Neutrophil (primary cell): ENCODE measurements at regions not wholly inside any gene's neighbourhood (a gene's known extent, or its start where the extent isn't known, plus 50 kb on each side); places are given as distances from the start of the nearest gene placed in this dataset.

Experiments
- H3K27ac ChIP-seq: fragments of 200-600 bp; sonication (generic); 2 replicates; pipeline ENCODE4 v1.5.1; 2016; ENCODE audit warnings: mild to moderate bottlenecking, moderate library complexity
- H3K27me3 ChIP-seq: fragments of 200-600 bp; sonication (generic); 2 replicates; pipeline ENCODE4 v1.6.0; 2016; ENCODE audit warnings: mild to moderate bottlenecking
- H3K36me3 ChIP-seq: fragments of 200-600 bp; sonication (generic); 2 replicates; pipeline ENCODE4 v1.5.1; 2017
- H3K4me1 ChIP-seq, 2 experiments: fragments of 200-600 bp in 1 of 2; sonication (generic) in 1 of 2; 1 replicate in 1 of 2; 2 replicates in 1 of 2; pipeline versions ENCODE4 v1.5.1 to v1.6.1; 2013 to 2016; ENCODE audit warnings: low read depth in 1 of 2, low read length in 1 of 2, mild to moderate bottlenecking in 1 of 2, moderate library complexity in 1 of 2; ENCODE audit not compliant: control insufficient read depth in 1 of 2, insufficient read depth in 1 of 2
- H3K4me3 ChIP-seq, 2 experiments: fragments of 200-600 bp in 1 of 2; sonication (generic) in 1 of 2; 1 replicate in 1 of 2; 2 replicates in 1 of 2; pipeline ENCODE4 v1.5.1; 2013 to 2016; ENCODE audit warnings: low read depth in 1 of 2, low read length in 1 of 2, mild to moderate bottlenecking in 1 of 2, moderate library complexity in 1 of 2
- H3K9me3 ChIP-seq: fragments of 200-600 bp; sonication (generic); 2 replicates; pipeline ENCODE4 v1.5.1; 2016
- TF ChIP-seq, protein P1 (sequence below): fragments of 200-600 bp; sonication (generic); IDR thresholded peaks from 2 replicates; pipeline ENCODE4 v1.5.1; 2016; ENCODE audit warnings: antibody characterized with exemption

DNA sequence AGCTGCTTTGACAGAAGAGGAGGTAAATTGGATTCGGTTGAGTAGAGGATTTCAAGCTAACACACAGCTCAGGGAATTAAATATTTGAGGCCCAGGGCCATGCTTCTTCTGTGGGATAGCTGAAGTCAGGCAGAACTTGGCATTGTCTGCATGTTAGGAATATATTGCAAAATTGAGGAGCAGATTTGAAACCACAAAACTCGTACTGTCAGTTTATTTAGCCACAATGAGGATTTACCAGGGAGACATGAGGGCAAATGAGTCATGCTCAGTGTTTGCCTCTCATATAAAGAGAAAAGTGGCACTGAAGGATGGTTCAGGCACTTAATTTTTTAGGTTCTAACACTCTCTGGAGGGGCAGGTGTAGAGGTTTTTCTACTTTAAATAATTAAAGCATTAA lies 83.0 kb upstream of the PRLR start:
- TF ChIP-seq, protein P1, sequence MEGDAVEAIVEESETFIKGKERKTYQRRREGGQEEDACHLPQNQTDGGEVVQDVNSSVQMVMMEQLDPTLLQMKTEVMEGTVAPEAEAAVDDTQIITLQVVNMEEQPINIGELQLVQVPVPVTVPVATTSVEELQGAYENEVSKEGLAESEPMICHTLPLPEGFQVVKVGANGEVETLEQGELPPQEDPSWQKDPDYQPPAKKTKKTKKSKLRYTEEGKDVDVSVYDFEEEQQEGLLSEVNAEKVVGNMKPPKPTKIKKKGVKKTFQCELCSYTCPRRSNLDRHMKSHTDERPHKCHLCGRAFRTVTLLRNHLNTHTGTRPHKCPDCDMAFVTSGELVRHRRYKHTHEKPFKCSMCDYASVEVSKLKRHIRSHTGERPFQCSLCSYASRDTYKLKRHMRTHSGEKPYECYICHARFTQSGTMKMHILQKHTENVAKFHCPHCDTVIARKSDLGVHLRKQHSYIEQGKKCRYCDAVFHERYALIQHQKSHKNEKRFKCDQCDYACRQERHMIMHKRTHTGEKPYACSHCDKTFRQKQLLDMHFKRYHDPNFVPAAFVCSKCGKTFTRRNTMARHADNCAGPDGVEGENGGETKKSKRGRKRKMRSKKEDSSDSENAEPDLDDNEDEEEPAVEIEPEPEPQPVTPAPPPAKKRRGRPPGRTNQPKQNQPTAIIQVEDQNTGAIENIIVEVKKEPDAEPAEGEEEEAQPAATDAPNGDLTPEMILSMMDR = no peak
- Histone ChIP-seq H3K4me1 (no peaks in the 10 kb centered on the region), H3K9me3 (no peaks in the 10 kb centered on the region)

DNA sequence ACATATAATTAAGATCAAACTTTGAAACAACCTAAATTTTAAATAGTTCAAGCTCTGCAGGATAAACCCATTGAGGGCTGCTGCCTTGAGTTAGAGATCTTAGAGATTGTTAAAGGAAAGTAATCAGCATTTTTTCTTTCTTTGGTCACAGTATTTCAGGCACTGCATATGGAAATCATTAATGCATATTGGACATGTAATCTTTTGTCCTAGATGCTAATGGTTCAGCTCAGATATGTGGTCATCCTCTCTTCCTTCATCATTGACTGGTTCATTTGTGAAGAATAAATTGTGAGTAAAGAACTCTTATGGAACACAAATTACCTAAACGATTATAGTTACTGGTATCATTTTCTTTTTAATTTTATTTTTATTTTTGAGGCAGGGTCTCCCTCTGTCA lies 82.0 kb upstream of the PRLR start:
- no peak overlapping the region for H3K27ac ChIP-seq
- no peaks in the 10 kb centered on the region for H3K27me3 ChIP-seq
- H3K9me3 ChIP-seq = no peaks in the 10 kb centered on the region
- no peak overlapping the region for H3K4me3 ChIP-seq
- no peaks in the 10 kb centered on the region for H3K36me3 ChIP-seq
- TF ChIP-seq, protein P1 = no peak
- H3K4me1 ChIP-seq = no peaks in the 10 kb centered on the region

More for the DNA sequence above, 83.0 kb upstream of the PRLR start:
- Histone ChIP-seq H3K27me3 (no peaks in the 10 kb centered on the region), H3K36me3 (no peaks in the 10 kb centered on the region), H3K4me3 (no peak overlapping the region), H3K27ac (no peak overlapping the region)

DNA sequence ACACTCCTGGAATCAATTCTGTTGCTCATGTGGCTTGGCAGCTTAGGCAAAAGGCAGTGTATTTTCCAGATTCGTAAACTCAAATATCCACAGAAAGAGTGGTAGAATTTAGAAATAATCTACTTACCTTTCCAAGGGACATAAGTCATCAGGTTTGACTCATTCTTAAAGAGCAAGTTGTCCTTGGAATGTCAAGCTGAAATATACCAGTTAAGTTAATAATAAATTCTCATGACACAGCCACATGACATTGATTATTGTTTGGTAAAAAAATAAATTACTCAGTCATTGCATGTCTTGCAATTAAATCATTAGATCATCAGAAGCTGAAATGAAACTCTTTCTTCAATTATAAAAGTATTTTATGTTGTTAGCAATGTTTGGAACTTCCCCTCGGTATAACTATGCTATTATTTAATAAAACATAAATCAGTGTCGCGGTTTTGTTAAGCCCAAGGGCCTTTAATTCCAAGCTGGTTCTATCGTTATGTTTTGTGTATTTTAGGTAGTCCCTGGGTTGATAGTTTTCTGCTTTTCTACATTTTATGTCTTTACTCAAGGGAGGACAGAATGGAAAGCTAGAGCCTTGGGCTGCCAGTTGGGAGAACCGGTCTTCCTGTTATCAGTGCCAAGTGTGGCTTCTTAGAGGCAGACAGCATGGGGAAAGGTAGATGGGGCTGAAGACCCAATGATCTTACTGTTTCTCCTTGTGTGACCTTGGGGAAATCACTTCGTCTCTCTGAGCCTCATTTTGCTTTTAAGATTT lies 79.3 kb upstream of the PRLR start:
- TF ChIP-seq, protein P1 = no peak
- Histone ChIP-seq H3K4me1 (no peaks in the 10 kb centered on the region), H3K9me3 (no peaks in the 10 kb centered on the region), H3K4me3 (no peak overlapping the region), H3K36me3 (no peaks in the 10 kb centered on the region), H3K27ac (no peak overlapping the region), H3K27me3 (no peaks in the 10 kb centered on the region)

DNA sequence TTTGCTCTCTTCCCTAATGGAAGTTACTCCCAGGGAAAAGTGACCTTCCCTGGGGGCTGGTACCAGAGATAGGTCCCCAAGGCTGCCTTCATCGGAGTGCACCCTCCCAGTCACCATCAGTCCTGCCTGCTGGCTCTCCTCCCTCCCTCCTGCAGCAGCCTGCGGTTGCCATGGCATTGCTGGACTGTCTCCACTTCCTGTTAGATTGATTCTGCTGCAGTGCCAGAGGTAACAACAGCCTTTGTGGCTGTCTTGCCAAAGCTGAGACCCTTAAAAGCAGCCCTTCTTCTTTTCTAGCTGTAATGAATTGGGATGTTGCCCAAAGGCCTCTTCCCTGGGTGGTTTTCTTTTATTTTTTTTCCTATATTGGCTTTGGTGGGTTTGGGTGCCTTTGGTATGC lies 78.1 kb upstream of the PRLR start:
- Histone ChIP-seq H3K4me1 (no peaks in the 10 kb centered on the region), H3K27ac (no peak overlapping the region), H3K27me3 (no peaks in the 10 kb centered on the region), H3K36me3 (no peaks in the 10 kb centered on the region), H3K9me3 (no peaks in the 10 kb centered on the region), H3K4me3 (no peak overlapping the region)
- TF ChIP-seq, protein P1 = no peak

DNA sequence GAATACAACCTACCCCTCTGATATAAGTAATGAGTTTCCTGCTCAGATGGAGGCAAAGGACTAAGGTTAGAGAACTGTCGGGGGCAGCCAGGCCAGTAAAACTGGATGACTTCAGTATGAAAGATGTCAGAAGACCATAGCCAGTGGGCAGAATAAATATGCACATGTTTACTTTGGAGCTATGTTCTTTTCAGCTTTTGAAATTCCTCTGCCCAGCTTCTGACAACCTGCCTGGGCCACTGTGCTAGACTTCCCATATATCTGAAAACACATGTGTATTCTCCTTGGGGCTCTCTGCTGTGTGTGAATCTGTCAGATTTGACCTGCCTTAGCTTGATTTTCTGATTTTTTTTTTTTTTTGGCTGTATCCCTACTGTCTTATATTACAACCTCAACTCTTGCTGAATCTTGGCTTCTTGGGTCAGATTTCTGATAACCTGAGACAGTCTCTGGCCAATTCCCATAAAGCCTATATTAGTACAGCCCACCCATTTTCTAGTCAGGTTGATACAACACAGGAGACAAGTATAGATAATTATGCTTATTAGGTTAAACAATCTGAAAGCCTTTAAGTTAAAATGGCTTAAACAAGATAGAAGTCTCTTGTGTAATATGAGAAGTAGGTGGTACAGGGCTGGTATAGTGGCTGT lies 76.6 kb upstream of the PRLR start:
- Histone ChIP-seq H3K27ac (no peak overlapping the region), H3K36me3 (no peaks in the 10 kb centered on the region), H3K4me1 (no peaks in the 10 kb centered on the region), H3K27me3 (no peaks in the 10 kb centered on the region), H3K9me3 (no peaks in the 10 kb centered on the region), H3K4me3 (no peak overlapping the region)
- TF ChIP-seq, protein P1 = no peak
